ENCODE measurements at regions not wholly inside any gene's neighbourhood (a gene's known extent, or its start where the extent isn't known, plus 50 kb on each side); places are given as distances from the start of the nearest gene placed in this dataset.
"Not testable (repeated sequence)": the region's sequence is repeated elsewhere in the genome, so short reads cannot be mapped to it uniquely, and the experiment has no call there.

DNA sequence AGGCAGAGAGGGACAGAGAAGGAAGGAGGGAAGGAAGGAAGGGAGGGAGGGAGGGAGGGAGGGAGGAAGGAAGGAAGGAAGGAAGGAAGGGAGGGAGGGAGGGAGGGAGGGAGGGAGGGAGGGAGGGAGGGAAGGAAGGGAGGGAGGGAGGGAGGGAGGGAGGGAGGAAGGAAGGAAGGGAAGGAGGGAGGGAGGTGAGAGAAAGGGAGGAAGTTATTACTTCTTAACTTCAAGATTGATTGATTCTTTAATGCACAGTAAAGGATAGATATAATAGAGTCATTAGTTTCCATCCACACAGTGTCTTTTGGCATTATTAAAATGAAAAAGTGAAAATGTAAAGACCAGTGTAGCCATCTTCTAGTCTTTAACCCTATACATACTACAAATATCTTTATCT, 682.9 kb downstream of the ZEB2 start:
- DNase-seq, result not testable (repeated sequence)

DNA sequence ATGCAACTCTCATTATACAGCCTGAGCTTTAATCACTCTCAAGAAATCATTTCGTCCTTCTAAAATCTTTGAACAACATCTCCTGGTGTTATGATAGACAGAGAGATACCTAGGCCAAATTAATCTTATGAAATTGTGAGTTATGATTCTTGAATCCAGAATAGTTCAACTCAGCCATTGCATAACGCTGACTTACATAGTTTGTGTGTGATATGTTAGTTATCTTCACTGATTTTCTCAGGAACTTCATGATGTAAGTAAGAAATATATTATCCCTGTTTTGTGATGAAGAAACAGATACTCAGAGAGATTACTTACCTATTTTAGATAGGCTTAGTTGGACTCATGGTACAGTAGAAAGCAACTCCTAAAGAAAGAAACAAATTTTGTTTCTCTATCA, 684.4 kb downstream of the ZEB2 start:
- DNase-seq, result no peak

DNA sequence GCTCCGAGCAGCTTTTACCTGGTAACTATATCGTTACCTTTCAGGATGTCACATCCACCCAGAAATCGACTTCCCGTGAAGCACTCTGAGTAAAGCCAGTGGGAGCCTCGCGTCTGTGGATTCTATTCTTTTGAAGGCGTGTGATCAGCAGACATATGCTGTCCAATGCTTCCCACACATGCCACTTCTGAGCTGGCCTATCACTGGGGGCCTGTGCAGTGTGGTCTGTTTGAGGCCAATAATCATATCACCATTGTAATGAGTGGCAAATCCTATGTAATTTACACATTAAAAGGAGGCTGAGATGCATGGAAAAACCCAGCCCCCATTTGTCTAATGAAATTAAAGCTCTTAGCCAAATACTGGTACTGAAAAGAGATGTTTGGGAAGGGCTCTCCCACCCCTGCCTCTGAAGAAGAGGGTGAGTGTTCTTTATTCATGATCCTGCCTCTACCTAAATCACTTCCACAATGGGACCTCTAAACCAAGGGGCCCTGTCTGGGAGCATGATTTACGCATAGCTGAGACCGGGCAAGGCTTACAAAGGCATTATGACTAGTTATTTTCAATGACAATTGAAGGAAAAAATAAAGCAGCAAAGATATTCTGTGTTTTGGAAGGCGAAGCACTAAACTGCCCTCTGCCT, 686.8 kb downstream of the ZEB2 start:
- DNase-seq, result no peak

DNA sequence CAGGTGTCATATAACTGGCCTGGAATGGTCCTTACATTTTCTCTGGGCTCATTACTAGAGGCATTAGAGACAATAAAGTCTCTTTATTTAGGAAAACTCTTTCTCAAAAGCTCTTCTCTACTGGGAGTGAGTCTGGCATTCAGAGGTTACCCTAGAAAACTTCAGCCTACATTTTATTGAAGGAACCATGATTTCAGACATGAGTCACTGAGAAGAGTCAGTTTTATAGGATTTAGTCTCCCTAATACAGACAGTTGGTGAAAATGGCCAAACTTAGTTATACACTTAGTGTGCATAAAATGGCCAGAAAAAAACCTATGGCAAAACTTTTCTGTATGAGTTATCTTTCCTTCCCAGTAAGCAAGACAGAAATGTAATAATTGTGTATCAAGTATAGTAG, 689.4 kb downstream of the ZEB2 start:
- no peak for DNase-seq

DNA sequence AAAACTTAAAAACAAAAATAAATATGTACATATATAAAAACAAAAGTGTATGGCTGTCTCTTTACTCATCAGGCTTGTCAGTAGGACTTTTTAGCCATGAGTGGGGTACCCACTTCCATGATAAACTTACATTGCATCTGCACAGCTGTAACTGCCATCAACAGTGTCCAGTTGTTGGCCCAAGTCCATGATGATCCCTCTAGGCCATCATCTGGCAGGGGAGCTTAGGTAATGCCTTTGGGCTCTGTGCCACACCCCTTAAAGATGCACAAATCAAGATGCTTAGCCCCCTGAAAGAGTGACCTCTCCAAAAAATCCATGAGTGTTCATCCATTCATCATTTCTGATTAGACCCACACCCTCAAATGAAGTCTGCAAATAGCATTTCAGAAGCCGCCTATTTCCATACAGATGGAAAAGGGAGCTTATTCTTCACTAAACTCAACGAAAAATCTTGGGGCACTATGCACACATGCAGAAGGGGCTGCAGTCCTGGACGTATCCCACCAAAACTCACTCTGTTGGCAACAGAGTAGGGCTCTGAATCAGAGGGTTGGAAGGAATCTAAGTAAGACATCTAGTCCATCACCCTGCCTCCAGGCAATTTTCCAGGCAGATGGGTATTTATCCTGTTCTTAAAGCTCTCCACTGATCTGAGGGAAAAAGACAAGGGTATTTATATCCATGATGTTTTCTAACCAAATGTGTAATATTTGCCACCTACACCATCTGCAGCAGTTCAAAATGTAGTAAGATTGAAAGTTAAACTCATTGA, 691.0 kb downstream of the ZEB2 start:
- DNase-seq, result no peak

DNA sequence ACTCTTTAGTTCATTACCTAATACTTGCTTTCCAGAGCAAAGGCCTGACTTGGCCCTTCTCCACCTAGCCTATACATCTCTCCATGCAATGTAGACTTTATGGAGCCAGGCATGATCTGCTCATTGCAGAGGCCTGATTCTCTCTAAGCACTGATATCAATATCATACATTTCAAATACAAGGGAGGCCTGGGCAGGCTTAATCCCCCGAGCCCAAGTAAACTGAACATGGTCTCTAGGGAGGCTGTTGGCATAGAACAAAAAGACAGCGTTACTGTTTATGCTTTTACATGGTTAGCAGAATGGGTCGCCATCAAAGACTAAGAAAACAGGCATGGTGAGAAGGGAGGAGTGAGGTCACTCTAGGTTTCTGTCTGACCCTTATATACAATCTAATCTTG, 695.1 kb downstream of the ZEB2 start:
- no peak for DNase-seq

DNA sequence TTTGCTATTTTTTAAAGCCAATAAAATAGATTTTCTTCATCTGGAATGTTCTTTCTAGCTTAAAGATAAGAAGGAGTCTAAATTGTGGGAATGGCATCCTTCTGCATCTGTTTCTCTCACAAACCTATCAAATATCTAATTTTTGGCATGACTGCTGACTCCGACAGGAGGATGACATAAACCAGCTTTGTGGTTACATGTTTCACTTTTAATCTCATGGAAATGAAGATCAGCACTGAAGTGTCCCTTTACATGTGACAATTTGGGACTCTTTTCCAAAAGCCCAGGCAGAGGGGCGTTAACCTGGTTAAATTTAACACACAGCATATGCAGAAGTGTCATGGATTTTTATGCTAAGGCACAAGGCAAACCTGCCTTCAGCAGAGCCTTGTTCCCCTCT, 694.7 kb downstream of the ARHGAP15 start:
- DNase-seq, result no peak

DNA sequence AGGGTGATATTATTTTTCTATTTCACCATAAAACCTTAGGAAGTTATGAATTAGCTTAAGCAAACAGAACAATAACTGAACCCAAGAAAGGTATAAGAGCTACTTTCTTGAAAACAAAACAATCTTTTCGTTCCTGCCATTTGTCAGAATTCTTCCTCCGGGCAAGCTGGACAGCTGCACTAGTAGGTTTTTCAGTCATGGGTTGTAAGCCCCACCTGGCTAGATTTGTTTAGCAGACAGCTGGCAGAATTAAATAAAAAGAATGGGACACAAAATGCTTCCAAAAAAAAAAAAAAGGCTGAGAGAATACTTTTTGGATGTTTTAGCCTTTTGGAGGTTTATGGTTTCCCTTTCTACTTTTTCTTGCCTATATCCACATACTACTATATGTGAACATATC, 694.1 kb downstream of the ARHGAP15 start:
- no peak for DNase-seq

DNA sequence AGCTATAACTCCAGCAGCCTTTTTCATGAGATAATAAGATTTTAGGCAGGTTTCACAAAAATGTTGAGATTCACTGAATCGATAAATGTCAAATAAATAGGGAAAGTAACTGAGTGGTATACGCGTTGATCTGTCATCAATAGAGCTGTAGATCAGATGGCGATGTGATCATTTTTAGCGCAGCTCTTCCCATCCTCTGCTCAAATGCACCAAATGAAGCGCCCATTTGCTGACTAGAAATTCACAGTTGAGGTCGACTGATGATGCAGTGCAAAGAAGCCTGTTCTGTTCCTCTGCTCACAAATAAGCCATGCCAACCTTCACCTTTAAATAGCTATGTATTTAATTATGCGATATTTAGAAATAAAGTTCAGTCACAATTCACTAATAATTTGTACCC, 693.5 kb downstream of the ARHGAP15 start:
- DNase-seq, result no peak

DNA sequence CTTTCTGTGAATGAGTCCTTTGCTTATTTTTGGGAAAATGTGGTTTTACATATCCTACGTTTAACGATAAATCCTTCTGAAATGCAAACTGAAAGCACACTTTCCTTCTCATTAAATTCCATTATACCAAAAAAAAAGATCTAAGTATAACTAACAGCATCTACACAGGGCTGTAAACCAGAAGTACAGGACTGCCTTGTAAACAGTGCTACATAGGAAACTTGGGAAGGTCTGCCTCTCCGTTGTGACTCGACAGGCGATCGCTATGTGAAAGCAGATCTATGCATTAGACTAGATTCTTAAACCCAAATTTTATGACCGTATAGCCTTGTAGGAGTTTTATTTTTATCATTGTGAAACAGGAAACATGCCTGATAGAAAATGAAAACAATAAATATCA, 690.5 kb downstream of the ARHGAP15 start:
- no peak for DNase-seq

DNA sequence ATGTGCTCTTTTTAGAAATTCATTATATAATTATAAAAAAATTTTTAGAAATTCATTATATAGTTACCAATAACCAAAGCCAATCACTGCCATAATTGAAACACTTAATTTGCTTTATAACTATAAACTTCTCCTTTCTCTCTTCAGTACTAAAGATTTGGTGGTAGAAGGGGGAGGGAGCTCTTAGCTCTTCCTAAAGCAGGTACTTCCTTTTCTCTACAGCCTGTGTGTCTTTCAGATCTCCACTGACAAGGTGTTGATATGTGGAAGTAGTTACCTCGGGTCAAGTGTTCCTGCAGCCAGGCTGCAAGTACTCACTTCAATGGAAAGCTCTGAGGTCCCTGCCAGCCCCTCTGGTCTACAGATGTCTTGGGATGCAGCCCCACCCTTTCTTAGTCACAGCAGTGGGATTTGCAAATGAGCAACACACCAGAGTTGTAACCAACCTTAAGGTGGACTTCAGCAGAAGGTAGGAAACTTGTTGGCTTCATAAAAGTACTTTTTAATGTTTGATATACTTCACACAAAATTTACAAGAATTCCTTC, 690.0 kb downstream of the ARHGAP15 start:
- no peak for DNase-seq
